CD4-positive, alpha-beta T cell treated with Interleukin-12 subunit alpha and Interleukin-12 subunit beta, for 1 hour (primary cell): ENCODE measurements at regions not wholly inside any gene's neighbourhood (a gene's known extent, or its start where the extent isn't known, plus 50 kb on each side); places are given as distances from the start of the nearest gene placed in this dataset.
"Not testable (repeated sequence)": the region's sequence is repeated elsewhere in the genome, so short reads cannot be mapped to it uniquely, and the experiment has no call there.

Experiments used
- DNase-seq: peaks from one replicate; pipeline ENCODE4 v3.0.0-alpha.2; 2020

DNA sequence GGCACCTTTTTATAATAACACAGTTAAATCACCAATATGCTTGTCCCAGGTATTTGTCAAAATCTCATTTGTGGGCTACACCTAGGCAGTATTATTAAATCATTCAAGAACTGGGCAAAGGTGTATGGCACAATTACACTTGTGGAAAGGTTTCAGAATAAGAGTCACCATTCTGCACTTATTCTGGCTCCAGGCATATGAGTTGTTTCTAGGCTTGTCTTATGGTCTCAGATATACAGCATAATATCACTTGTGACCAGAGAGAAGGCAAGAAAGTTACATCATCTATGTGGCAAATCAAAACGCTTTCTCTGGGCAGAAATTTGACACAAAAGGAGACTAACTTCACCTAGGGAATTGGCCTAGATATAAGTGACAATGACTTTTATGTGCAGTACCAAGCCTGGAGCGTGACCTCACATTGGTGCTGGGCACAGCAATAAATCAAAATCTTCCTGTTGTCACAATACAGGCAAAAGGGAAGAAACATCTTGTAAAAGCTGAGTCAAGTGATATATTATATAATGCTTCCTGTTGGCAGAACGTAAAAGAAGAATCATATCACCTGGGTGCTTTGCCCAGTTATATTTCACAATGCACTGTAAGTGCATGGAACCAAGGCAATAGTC is 959.9 kb upstream of the AMELY start:
- no peak for DNase-seq

DNA sequence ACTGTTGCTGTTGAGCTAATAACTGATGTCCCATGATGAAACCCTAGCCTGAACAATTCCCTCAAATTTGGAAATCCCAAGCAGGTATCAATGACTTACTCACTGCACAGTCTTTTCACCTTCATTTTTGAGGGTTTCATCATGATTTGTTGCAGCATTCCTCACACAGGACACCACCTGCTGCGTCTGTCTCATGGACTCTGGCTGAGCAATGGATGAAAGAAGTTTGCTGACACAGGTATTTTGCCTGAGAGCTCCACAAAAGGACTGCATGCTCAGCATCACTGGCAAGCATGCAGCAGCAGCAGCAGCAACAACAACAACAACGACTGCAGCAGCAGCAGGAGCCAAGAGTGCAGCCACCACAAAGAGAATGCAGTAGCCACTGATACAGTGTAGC is 955.4 kb upstream of the AMELY start:
- DNase-seq = no peak

- DNase-seq = no peak
Observed at GRCh38 chrY:7860781-7861614, 949.4 kb upstream of the AMELY start.

DNA sequence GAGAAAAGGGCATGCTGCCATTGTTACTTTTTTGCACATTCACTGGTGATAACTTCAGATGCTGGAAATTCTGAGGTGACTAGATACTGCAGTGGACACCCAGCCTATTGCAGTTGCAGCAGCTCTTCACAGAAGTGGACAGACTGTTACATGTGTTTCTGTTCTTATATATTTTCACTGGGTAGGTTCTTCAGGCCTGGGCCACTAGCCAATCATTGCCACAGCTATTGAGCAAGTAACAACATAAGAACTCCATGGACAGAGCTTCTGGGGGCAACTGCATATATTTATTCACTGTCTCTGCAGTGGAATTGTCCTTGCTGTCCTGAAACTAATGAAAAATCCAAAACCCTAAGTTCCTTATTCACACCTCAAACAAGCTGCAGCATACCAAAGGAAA is 938.6 kb upstream of the AMELY start:
- DNase-seq = no peak

GRCh38 chrY:7845776-7846175 is 934.2 kb upstream of the AMELY start:
- no peak for DNase-seq

- no peak for DNase-seq
Observed at GRCh38 chrY:7837046-7837445, 925.5 kb upstream of the AMELY start.

DNA sequence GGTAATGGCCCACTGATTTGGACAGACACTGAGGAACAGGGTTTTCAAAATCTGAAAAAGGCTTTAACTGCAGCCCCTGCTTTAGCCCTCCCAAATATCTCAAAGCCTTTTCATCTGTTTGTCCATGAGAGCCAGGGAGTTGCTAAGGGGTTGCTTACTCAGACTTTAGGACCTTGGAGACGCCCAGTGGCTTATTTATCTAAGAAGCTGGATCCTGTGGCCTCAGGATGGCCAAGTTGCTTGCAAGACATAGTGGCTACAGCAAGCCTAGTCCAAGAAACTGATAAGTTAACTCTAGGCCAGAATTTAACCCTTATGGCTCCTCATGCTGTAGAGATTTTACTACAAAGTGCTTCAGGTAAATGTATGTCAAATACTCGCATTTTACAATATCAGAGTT is 924.8 kb upstream of the AMELY start:
- DNase-seq = no peak

- no peak for DNase-seq
Observed at GRCh38 chrY:7835416-7835815, 923.9 kb upstream of the AMELY start.

GRCh38 chrY:7834284-7834683 is 922.7 kb upstream of the AMELY start:
- no peak for DNase-seq

GRCh38 chrY:7830881-7831280 is 919.3 kb upstream of the AMELY start:
- DNase-seq = not testable (repeated sequence)

GRCh38 chrY:7826533-7826932 is 915.0 kb upstream of the AMELY start:
- no peak for DNase-seq

GRCh38 chrY:7825874-7826273 is 914.3 kb upstream of the AMELY start:
- no peak for DNase-seq

DNA sequence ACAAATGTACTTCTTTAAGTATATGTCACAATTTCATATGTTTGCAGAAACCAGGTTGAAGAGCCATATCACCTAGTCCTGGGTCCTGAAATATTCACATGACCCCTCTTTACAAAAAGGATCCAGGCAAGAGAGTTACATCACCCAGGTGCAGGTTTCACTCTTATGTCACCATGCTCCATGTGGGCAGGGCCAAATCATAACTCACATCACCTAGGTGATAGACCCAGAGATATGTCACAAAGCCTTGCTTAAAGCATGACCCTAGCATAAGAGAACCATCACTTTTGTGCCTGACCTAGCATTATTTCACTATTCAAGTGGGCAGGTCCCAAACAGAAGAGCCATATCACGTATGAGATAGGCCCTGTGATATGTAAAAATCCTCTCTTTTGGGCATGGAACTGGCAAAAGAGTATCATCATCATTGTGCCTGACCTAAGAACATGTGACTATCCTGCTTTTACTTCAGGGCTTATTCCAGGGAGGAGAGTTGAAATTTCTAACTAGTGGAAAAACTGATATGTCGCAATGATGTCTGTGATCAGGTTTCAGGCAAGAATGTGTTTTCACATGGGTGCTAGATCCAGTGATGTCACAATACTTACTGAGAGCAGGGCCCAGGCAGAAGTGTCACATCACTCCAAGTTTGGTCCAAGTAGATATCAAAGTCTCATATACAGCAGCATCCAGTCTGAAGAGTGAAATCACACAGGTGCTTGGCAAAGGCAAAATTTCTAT is 909.9 kb upstream of the AMELY start:
- no peak for DNase-seq

DNA sequence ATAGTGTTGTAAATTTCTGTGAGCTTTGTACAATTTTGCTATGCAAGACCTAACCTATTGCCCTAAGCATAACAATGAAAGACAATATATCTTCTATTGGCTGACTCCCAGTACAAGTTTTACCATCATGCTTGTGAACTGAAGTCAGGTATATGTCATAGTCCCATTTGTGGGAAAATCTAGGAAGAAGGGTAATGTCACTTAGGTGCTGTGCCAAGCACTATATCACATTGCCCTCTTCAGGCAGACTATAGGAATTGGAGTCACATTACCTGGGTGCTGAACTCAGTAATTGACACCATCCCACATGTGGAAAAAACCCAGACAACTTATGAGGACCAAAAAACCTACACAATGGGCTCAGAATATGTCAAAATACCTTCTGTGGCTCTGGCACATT is 907.4 kb upstream of the AMELY start:
- no peak for DNase-seq

DNA sequence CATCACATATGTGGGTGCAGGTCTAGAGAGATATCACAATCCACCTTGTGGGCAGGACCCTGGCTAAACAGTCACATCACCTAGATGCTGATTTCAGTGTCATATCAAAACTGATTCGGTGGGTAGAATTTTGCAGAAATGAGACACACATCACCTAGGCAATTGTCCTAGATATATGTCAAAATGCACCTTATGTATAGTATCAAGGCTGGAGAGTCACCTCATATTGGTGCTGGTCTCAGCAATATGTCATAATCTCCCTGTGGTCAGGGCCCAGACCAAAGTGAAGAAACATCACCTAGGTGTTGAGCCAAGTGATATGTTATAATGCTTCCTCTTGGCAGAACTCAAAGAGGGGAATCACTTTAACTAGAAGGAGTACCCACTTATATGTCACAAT is 905.0 kb upstream of the AMELY start:
- no peak for DNase-seq

GRCh38 chrY:7815921-7816320 is 904.4 kb upstream of the AMELY start:
- DNase-seq = no peak

GRCh38 chrY:7815285-7815684 is 903.7 kb upstream of the AMELY start:
- DNase-seq = no peak

DNA sequence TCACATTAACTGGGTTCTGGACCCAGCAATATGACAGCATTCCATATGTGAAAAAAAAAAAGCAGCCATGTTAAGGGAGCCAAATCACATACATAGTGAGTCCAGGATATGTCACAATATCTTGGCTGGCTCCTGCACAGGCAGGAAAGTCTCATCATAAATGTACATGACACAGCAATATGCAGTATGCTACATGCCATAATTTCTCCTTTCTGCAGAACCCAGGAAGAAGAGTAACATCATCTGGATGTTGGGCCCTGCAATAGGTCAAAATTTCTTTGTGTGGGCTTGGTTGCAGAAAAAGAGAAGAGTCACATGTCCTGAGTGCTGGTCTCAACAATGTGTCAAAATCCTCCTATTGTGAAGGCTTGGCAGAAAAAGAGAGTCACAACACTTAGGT is 902.8 kb upstream of the AMELY start:
- no peak for DNase-seq

DNA sequence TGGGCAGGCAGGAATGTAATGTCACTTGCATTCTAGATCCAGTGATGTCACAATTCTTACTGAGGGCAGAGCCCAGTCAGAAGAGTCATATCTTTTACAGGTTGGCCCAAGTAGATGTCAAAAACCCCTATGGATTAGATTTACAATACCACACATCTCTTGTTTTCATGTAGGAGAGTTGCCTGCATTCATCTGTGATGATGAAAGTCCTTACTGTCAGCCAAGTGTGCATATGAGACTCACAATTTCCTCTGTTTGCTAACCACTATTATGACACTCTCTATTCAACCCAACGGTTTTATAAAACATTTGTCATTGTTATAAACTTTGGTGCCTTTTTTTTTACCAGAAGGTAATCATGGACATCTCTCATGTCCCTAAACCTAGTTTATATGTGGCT is 898.8 kb upstream of the AMELY start:
- DNase-seq = no peak

- DNase-seq = no peak
Observed at GRCh38 chrY:7807516-7807870, 895.9 kb upstream of the AMELY start.

- DNase-seq = no peak
Observed at GRCh38 chrY:7806592-7807515, 895.3 kb upstream of the AMELY start.

GRCh38 chrY:7805624-7806023 is 894.1 kb upstream of the AMELY start:
- DNase-seq = no peak

- DNase-seq = no peak
Observed at GRCh38 chrY:7803737-7804136, 892.2 kb upstream of the AMELY start.
